MCF 10A (cell line): ENCODE measurements at regions not wholly inside any gene's neighbourhood (a gene's known extent, or its start where the extent isn't known, plus 50 kb on each side); places are given as distances from the start of the nearest gene placed in this dataset.

Experiments
- BruUV-seq: library from RNA; stranded (reverse); fragments of 400-500 nt; replicated peaks from 2 replicates; lab custom pipeline; 2021; lab: Mats Ljungman, UMichigan
- CTCF ChIA-PET: fragments of 300-600 bp; sonication (Branson Sonifier 250); formaldehyde crosslinking; extraction: SDS; loops from one replicate; lab custom pipeline; 2021; ENCODE audit warnings: antibody characterized with exemption, inconsistent platforms; lab: Yijun Ruan, JAX
- POLR2A ChIA-PET: fragments of 300-600, 350-650 bp; sonication (Branson Sonifier 250); formaldehyde crosslinking; extraction: SDS; loops from one replicate; lab custom pipeline; 2020; ENCODE audit warnings: antibody characterized with exemption, inconsistent platforms; lab: Yijun Ruan, JAX
- DNase-seq: peaks from one replicate; pipeline ENCODE4 v3.0.0-alpha.2; 2018; ENCODE audit not compliant: unreplicated experiment
- H3K27ac Mint-ChIP-seq: one replicate; pipeline ENCODE4 v1.8.0; 2022; ENCODE audit warnings: mild to moderate bottlenecking, low read depth, mixed read lengths; ENCODE audit not compliant: unreplicated experiment
- H3K27me3 Mint-ChIP-seq: one replicate; pipeline ENCODE4 v1.8.0; 2022; ENCODE audit warnings: mixed read lengths; ENCODE audit not compliant: insufficient read depth, unreplicated experiment
- H3K36me3 Mint-ChIP-seq: one replicate; pipeline ENCODE4 v1.8.0; 2022; ENCODE audit warnings: mild to moderate bottlenecking, moderate library complexity, mixed read lengths; ENCODE audit not compliant: insufficient read depth, unreplicated experiment
- H3K4me1 Mint-ChIP-seq: one replicate; pipeline ENCODE4 v1.8.0; 2022; ENCODE audit warnings: mixed read lengths; ENCODE audit not compliant: insufficient read depth, unreplicated experiment
- H3K4me3 Mint-ChIP-seq: one replicate; pipeline ENCODE4 v1.8.0; 2022; ENCODE audit warnings: mild to moderate bottlenecking, moderate library complexity, mixed read lengths; ENCODE audit not compliant: unreplicated experiment
- H3K9me3 Mint-ChIP-seq: one replicate; pipeline ENCODE4 v1.8.0; 2022; ENCODE audit warnings: mixed read lengths; ENCODE audit not compliant: unreplicated experiment
- CTCF ChIP-seq: fragments of 200-600 bp; IDR thresholded peaks from one replicate; pipeline ENCODE4 v1.8.0; 2022; ENCODE audit warnings: antibody characterized with exemption, mild to moderate bottlenecking; ENCODE audit not compliant: unreplicated experiment
- intact Hi-C: fragments of 100-400 bp; cut with micrococcal nuclease; formaldehyde crosslinking; loops from 2 replicates; pipeline ENCODE4 v1.14.1; 2022

- TF ChIP-seq CTCF: no peak
- no TSS peak for BruUV-seq
- H3K9me3 Mint-ChIP-seq: peaks cover 9% of the 10 kb centered on the region
- H3K27ac Mint-ChIP-seq: no peak overlapping the region
- ChIA-PET CTCF (interaction anchor here (0.6 kb wide), 1 partner anchor 627 kb away, joined by 4 read pairs; no protein-coding TSS in a partner anchor), POLR2A (no interaction called here)
- no peak for DNase-seq
- intact Hi-C loops: no loop called here
- no peaks in the 10 kb centered on the region for H3K36me3 Mint-ChIP-seq
- H3K4me1 Mint-ChIP-seq: peaks cover 1% of the 10 kb centered on the region
- no peaks in the 10 kb centered on the region for H3K27me3 Mint-ChIP-seq
- H3K4me3 Mint-ChIP-seq: no peak overlapping the region
Measured at GRCh38 chr13:21796066-21796465, 125.2 kb downstream of the FGF9 start.

- intact Hi-C loops: no loop called here
- Mint-ChIP-seq H3K36me3 (no peaks in the 10 kb centered on the region), H3K4me3 (no peak overlapping the region), H3K4me1 (peaks cover 7% of the 10 kb centered on the region), H3K27ac (no peak overlapping the region), H3K27me3 (no peaks in the 10 kb centered on the region), H3K9me3 (peaks cover 9% of the 10 kb centered on the region)
- ChIA-PET CTCF (interaction anchor here (0.6 to 1.2 kb wide), 2 partner anchors 32 to 626 kb away, joined by 3 to 4 read pairs; no protein-coding TSS in a partner anchor), POLR2A (no interaction called here)
- BruUV-seq: no TSS peak
- TF ChIP-seq CTCF: no peak
- DNase-seq: no peak
Measured at GRCh38 chr13:21796775-21797514, 126.1 kb downstream of the FGF9 start.

GRCh38 chr13:21797736-21798135, 126.9 kb downstream of the FGF9 start:
- DNase-seq: no peak
- ChIA-PET POLR2A (no interaction called here), CTCF (interaction anchor here (1.2 kb wide), 1 partner anchor 33 kb away, joined by 3 read pairs; no protein-coding TSS in a partner anchor)
- Mint-ChIP-seq H3K27ac (no peak overlapping the region), H3K4me1 (peaks cover 7% of the 10 kb centered on the region), H3K36me3 (no peaks in the 10 kb centered on the region), H3K27me3 (no peaks in the 10 kb centered on the region), H3K4me3 (no peak overlapping the region), H3K9me3 (peaks cover 3% of the 10 kb centered on the region)
- no peak for TF ChIP-seq CTCF
- no TSS peak for BruUV-seq
- intact Hi-C loops: no loop called here

- no peaks in the 10 kb centered on the region for H3K36me3 Mint-ChIP-seq
- CTCF ChIA-PET: no interaction called here
- POLR2A ChIA-PET: interaction anchor here (1.0 kb wide), 1 partner anchor 10 kb away, joined by 3 read pairs; no protein-coding TSS in a partner anchor
Measured at GRCh38 chr13:21798181-21798580, 127.3 kb downstream of the FGF9 start.

More at GRCh38 chr13:21798181-21798580, 127.3 kb downstream of the FGF9 start:
- no peak overlapping the region for H3K27ac Mint-ChIP-seq
- no peak overlapping the region for H3K4me3 Mint-ChIP-seq
- H3K9me3 Mint-ChIP-seq: no peaks in the 10 kb centered on the region
- H3K27me3 Mint-ChIP-seq: no peaks in the 10 kb centered on the region
- peaks cover 7% of the 10 kb centered on the region for H3K4me1 Mint-ChIP-seq
- no TSS peak for BruUV-seq
- no peak for DNase-seq
- intact Hi-C loops: no loop called here
- no peak for TF ChIP-seq CTCF
